Stimulated activated CD4-positive, alpha-beta T cell treated with anti-CD3 and anti-CD28 coated beads, Interleukin-1b, Interleukin-23, amount 100 ng/mL, for 4 hours (primary cell): ENCODE measurements at regions not wholly inside any gene's neighbourhood (a gene's known extent, or its start where the extent isn't known, plus 50 kb on each side); places are given as distances from the start of the nearest gene placed in this dataset.
A peak's percentile ranks its signal among the peaks of the same experiment; 100 is the strongest.

ENCODE experiments used
- DNase-seq, 2 donors: peaks; one replicate each; pipeline ENCODE4 v3.0.0-alpha.2; 2020; ENCODE audit warnings: low read depth in 2 of 2

GRCh38 chr18:11320986-11321385 lies 171.6 kb upstream of the PIEZO2 start:
- no peak for DNase-seq

- DNase-seq, result no peak
Measured at GRCh38 chr18:11316546-11316945, 167.2 kb upstream of the PIEZO2 start.

DNA sequence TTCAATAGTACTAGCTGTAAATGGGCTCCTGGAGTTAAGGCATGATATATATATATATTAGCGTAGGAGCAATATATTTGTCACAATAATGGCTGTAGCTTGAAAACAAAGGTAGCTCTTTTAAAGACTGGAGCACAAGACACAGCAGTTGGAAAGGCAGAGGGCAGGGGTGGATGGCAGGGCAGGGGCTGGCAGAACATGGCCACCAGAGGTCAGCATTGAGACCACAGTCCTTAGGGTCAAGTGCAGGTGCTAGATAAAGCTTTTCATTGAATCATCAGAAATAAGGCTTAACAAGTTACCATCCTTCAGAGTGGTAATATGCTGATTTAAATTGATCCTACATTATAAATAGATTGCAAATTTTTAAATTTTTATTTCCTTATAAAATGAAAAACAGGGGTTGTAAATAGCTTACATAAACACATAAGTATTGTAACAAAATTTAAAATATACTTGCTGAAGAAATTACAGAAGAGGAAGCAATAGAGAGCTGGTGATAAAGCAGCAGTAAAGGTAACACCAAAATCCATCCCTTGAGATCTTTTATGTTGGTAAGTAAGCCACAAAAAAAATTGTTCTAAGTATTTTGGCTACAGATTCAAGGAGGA lies 161.2 kb upstream of the PIEZO2 start:
- DNase-seq, result peak in 1 of 2 donors; percentile 3

GRCh38 chr18:11309172-11309571 lies 159.8 kb upstream of the PIEZO2 start:
- no peak for DNase-seq

DNA sequence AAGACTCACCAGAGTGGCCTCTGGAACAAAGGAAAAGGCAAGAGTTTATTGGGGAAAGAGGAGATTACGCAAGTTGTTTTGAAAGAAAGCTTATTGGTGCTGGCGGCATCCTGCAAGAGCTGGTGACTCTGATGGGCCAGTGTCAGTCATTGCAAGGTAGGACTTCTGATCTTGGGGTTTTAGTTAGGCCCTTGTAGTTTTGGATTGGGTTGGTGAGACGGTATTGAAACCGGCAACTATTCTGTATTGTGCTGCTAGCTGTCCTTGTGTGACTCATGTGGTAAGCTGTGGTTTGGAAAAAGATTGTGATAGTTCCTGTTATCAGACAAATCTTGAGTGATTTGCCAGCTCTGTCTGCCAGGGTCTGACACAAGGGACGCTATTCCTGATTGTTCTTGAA lies 159.1 kb upstream of the PIEZO2 start:
- DNase-seq, result no peak

- no peak for DNase-seq
Measured at GRCh38 chr18:11307716-11308115, 158.3 kb upstream of the PIEZO2 start.

- no peak for DNase-seq
Measured at GRCh38 chr18:11305507-11305906, 156.1 kb upstream of the PIEZO2 start.

- DNase-seq, result no peak
Measured at GRCh38 chr18:11304928-11305327, 155.6 kb upstream of the PIEZO2 start.

- DNase-seq, result no peak
Measured at GRCh38 chr18:11296946-11297345, 147.6 kb upstream of the PIEZO2 start.

DNA sequence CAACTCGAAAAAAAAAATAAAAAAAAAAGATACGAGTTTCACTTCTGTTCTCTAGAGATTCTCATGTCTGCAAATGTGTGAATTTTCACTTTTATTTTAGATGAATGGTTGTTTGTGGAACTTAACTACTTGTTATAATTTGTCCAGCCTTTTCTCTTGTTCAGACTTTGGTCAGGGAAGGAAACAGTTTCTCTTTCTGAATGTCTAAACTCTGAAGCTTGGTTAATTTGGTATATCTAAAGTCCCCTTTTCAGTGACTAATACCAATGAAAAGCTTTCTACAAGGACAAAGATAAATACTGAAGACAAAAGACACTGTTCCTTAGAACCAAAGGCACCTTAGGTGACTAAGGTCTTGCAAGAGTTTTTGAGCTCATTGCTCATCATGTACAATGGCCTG lies 144.4 kb upstream of the PIEZO2 start:
- DNase-seq, result no peak

GRCh38 chr18:11290786-11291185 lies 141.4 kb upstream of the PIEZO2 start:
- DNase-seq, result no peak

- DNase-seq, result no peak
Measured at GRCh38 chr18:11289248-11289647, 139.9 kb upstream of the PIEZO2 start.

- no peak for DNase-seq
Measured at GRCh38 chr18:11288401-11288800, 139.0 kb upstream of the PIEZO2 start.

- DNase-seq, result no peak
Measured at GRCh38 chr18:11286431-11286830, 137.1 kb upstream of the PIEZO2 start.

GRCh38 chr18:11284811-11285210 lies 135.4 kb upstream of the PIEZO2 start:
- no peak for DNase-seq

- no peak for DNase-seq
Measured at GRCh38 chr18:11284349-11284748, 135.0 kb upstream of the PIEZO2 start.

DNA sequence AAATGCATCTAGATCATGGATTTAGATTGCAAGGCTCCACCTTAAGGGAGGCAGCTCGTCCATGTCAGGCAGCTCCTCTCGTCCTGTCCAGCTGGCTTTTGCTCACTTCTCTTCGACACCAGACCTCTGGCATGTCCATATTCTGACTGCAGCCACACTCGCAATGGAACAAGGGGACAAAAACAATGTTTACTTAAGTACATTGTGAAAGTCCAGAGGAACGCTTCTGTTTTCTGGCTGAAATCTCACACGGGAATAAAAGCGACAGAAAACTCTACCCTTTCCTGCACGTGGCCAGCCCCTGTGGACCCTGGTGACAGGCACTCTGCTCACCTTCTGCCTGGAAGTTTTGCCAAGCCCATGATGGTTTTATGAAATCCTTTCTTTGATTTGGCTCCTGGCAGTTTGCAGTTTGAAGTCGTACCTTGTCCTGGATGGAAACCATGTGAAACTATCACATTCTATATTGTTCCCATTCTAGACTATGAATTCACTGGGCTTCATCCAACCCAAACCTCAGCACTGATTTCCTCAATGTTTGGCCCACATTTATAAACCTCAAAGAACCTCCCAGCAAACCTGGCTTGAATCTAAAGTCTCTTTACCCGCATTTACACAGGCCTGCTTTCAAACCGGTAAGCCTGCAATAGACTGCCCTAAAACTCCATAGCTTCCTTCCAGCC lies 134.3 kb upstream of the PIEZO2 start:
- no peak for DNase-seq

DNA sequence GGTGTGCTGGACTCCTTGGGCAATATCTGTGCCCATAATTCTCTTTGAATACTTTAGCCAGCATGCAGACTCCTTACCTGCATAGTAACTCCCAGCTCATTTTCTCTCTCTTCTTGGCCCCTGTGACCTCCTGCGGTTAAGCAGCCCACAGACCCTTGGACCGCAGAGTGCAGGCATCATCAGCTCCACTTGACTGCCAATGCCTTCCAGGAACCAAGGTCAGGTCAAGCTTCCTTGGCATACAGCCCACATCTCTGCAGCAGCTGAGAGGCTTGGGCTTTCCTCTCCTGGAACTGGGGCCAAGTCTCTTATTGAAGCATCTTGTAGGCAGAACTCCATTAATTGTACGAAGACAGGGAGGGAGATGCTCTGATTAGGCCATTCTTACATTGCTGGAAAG lies 130.1 kb upstream of the PIEZO2 start:
- DNase-seq, result no peak

GRCh38 chr18:11276678-11277077 lies 127.3 kb upstream of the PIEZO2 start:
- DNase-seq, result no peak

DNA sequence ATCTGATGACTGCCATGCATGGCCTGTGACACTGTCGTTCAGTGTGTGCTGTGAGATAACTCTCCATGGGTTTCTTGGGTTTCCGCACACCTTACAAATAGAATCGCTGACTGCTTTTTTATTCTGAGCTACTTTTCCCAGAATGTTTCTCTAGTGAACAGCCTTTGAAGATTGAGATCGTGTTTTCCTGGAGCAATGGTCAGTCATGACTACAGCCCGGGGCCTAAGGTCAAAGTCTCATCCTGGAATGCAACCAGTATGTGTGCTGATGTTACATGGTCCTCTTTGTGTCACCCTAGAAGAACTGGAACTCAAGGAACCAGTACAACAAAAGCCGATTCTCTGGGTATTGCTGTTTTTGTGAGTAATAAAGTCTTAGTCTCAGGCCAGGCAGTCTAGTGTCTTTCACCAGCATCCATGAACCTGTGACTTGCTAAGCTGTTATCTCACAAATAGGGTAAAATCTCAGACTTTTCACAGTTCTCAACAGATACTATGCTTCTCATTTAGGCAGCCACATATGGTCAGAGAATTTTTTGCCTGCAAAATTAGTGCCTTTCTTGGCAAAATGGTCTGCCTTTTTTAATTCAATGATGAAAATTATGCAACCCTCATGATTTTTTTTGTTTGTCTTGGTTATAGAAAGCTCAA lies 124.9 kb upstream of the PIEZO2 start:
- DNase-seq, result no peak

DNA sequence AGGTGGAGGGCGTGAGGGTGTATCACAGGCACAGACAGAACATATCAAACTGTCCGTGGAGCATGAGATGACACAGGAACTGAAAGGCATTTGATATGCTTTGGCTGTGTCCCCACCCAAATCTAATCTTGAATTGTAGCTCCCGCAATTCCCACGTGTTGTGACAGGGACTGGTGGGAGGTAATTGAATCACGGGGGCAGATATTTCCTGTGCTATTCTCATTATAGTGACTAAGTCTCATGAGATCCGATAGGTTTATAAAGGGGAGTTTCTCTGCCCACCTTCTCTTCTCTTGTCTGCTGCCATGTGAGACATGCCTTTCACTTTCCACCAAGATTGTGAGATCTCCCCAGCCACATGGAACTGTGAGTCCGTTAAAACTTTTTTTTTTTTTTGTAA lies 123.1 kb upstream of the PIEZO2 start:
- no peak for DNase-seq

DNA sequence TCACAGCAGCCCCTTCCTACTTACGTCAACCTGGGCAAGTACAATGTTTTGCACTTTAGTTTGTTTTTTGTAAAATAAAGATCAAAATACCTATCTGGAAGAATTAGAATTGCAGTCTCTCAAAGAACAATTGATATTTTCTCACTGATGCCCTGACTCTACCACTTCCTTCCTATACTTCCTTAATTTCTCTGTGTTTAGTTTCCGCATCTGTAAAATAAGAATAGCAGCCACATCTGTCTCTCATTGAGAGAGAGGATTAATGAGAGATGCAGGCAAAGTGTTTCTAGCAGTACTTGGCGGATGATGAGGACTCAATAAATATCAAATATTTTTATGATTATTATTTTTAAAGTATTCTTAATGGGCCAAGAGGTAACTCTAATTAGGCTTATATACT lies 122.6 kb upstream of the PIEZO2 start:
- DNase-seq, result no peak

DNA sequence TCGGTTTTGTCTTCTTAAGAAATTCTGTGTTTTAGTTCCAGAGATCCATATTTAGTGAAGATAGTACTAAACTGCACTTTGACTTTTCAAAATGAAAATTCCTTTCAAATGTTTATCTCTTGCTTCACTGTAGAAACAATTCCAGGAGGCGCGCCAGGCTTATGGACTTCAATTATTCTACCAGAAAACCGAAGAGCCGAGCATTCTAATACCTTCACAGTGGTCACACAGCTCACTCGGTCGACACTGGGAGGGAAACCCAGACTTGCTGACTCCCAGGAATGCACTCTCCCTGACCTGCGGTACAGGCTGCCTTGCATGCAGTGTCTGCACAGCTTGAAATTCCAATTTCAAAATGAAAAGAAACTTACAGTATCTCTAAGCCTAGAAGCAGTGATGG lies 119.9 kb upstream of the PIEZO2 start:
- DNase-seq, result no peak
